ENCODE measurements at regions not wholly inside any gene's neighbourhood (a gene's known extent, or its start where the extent isn't known, plus 50 kb on each side); places are given as distances from the start of the nearest gene placed in this dataset.
"Not testable (repeated sequence)": the region's sequence is repeated elsewhere in the genome, so short reads cannot be mapped to it uniquely, and the experiment has no call there.

DNA sequence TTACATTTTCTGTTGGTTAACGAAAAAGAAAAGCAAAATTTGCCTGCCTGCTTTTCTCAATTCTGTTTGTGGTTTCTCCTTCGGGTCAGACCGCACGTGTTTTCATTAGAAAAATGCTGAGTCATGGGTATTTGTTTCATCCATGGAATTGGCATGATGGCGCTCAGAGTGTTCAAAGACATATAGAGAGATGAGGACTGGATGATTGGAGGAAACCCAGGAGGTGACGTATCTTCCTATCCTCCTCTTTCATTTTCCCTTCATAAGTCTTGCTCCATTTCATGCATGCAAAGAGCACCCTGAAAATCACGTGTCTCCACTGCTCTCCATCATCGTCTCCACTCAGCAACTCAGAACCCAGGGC lies 353.8 kb upstream of the WWC1 start:
- Histone ChIP-seq H3K9me3 (ENCODE audit: low read depth) (no peaks in the 10 kb centered on the region), H3K4me3 (no peak overlapping the region), H3K27me3 (no peaks in the 10 kb centered on the region), H3K27ac (no peak overlapping the region), H3K36me3 (replicated peaks; ENCODE audit: insufficient read depth, low read depth) (no peaks in the 10 kb centered on the region), H2AFZ (no peak overlapping the region), H3K4me2 (no peak overlapping the region), H4K20me1 (ENCODE audit: insufficient read depth, poor library complexity, severe bottlenecking) (no peaks in the 10 kb centered on the region), H3K4me1 (ENCODE audit: insufficient read depth) (no peaks in the 10 kb centered on the region), H3K79me2 (no peaks in the 10 kb centered on the region), H3K9me2 (replicated peaks; ENCODE audit: insufficient read depth) (no peaks in the 10 kb centered on the region)
- TF ChIP-seq EZH2phosphoT487 (IDR thresholded peaks at IDR 0.05; ENCODE audit: low read depth, severe bottlenecking, unreplicated experiment) (no peak), EZH2 (IDR thresholded peaks at IDR 0.05; ENCODE audit: borderline replicate concordance) (no peak)
- TF ChIP-seq, protein P1, sequence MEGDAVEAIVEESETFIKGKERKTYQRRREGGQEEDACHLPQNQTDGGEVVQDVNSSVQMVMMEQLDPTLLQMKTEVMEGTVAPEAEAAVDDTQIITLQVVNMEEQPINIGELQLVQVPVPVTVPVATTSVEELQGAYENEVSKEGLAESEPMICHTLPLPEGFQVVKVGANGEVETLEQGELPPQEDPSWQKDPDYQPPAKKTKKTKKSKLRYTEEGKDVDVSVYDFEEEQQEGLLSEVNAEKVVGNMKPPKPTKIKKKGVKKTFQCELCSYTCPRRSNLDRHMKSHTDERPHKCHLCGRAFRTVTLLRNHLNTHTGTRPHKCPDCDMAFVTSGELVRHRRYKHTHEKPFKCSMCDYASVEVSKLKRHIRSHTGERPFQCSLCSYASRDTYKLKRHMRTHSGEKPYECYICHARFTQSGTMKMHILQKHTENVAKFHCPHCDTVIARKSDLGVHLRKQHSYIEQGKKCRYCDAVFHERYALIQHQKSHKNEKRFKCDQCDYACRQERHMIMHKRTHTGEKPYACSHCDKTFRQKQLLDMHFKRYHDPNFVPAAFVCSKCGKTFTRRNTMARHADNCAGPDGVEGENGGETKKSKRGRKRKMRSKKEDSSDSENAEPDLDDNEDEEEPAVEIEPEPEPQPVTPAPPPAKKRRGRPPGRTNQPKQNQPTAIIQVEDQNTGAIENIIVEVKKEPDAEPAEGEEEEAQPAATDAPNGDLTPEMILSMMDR (IDR thresholded peaks at IDR 0.05; ENCODE audit: poor library complexity), result no peak
- WGBS (ENCODE audit: low lambda C conversion rate, missing lambda C conversion rate), result 77% methylated on average over 8 of the region's 8 CpGs
- no peak for DNase-seq (ENCODE audit: low spot score)

DNA sequence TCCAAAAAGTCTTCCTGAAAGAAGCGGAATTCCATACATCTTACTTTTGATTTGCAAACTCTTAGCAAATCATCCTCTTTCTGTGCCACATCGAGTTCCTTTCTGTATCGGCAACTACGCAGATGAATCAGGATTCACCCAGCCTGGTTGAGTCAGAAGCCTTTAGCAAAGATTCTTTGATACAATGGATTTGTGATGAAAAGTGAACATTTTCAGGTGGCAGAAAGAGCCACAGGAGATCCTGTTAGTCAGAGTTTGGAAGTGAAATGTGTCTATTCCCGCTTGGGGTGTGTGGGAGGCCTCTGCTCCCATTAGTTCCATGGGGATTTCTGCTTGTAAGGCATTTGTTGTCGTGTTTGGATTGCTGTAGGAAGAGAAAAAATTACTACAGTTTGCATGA lies 351.8 kb upstream of the WWC1 start:
- TF ChIP-seq EZH2 (IDR thresholded peaks at IDR 0.05; ENCODE audit: borderline replicate concordance) (no peak), EZH2phosphoT487 (IDR thresholded peaks at IDR 0.05; ENCODE audit: low read depth, severe bottlenecking, unreplicated experiment) (no peak)
- TF ChIP-seq, protein P1 (IDR thresholded peaks at IDR 0.05; ENCODE audit: poor library complexity), result no peak
- Histone ChIP-seq H3K9me2 (replicated peaks; ENCODE audit: insufficient read depth) (no peaks in the 10 kb centered on the region), H3K4me2 (no peak overlapping the region), H3K4me1 (ENCODE audit: insufficient read depth) (no peaks in the 10 kb centered on the region), H3K79me2 (no peaks in the 10 kb centered on the region), H3K36me3 (replicated peaks; ENCODE audit: insufficient read depth, low read depth) (no peaks in the 10 kb centered on the region), H3K9me3 (ENCODE audit: low read depth) (no peaks in the 10 kb centered on the region), H3K4me3 (no peak overlapping the region), H3K27me3 (no peaks in the 10 kb centered on the region), H2AFZ (no peak overlapping the region), H4K20me1 (ENCODE audit: insufficient read depth, poor library complexity, severe bottlenecking) (no peaks in the 10 kb centered on the region), H3K27ac (no peak overlapping the region)
- 94% methylated on average over 6 of the region's 6 CpGs for WGBS (ENCODE audit: low lambda C conversion rate, missing lambda C conversion rate)
- no peak for DNase-seq (ENCODE audit: low spot score)

DNA sequence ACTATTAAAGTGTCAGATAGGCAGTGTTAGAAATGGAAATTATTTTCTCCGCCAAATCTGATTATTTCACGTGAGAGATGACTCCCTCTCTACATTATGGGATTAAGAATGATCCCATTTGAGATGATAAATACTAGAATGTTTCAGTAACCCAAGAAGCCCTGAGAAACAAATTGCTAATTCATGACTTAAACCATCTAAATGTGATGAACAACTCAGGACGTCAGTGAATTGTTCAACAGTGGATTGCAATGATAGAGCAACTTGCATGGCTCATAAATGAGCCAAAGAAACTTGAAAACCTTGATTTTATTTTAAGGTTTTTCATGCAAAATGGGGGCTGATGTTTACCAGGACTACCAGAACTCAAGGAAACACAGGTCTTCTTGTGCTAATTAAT lies 350.5 kb upstream of the WWC1 start:
- Histone ChIP-seq H2AFZ (no peak overlapping the region), H3K27ac (no peak overlapping the region), H3K9me3 (ENCODE audit: low read depth) (no peaks in the 10 kb centered on the region), H3K9me2 (replicated peaks; ENCODE audit: insufficient read depth) (no peaks in the 10 kb centered on the region), H3K4me3 (no peak overlapping the region), H3K79me2 (no peaks in the 10 kb centered on the region), H3K4me2 (no peak overlapping the region), H3K27me3 (no peaks in the 10 kb centered on the region), H3K4me1 (ENCODE audit: insufficient read depth) (no peaks in the 10 kb centered on the region), H4K20me1 (ENCODE audit: insufficient read depth, poor library complexity, severe bottlenecking) (no peaks in the 10 kb centered on the region), H3K36me3 (replicated peaks; ENCODE audit: insufficient read depth, low read depth) (no peaks in the 10 kb centered on the region)
- DNase-seq (ENCODE audit: low spot score), result no peak
- no peak for TF ChIP-seq EZH2phosphoT487 (IDR thresholded peaks at IDR 0.05; ENCODE audit: low read depth, severe bottlenecking, unreplicated experiment)
- TF ChIP-seq, protein P1 (IDR thresholded peaks at IDR 0.05; ENCODE audit: poor library complexity), result no peak
- TF ChIP-seq EZH2 (IDR thresholded peaks at IDR 0.05; ENCODE audit: borderline replicate concordance), result no peak
- WGBS (ENCODE audit: low lambda C conversion rate, missing lambda C conversion rate), result 62% methylated on average over 3 of the region's 3 CpGs

DNA sequence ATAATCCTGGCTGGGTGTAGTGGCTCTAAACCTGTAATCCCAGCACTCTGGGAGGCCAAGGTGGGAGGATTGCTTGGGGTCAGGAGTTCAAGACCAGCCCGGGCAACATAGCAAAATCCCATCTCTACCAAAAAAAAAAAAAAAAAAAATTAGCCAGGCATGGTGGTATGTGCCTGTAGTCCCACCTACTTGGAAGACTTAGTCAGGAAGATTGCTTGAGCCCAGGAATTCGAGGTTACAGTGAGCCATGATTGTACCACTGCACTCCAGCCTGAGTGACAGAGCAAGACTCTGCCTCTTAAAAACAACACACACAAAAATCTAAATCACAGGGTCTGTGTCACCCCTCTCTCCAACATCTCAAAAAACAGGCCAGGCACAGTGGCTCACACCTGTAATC lies 349.9 kb upstream of the WWC1 start:
- not testable (repeated sequence) for H3K4me1 ChIP-seq (ENCODE audit: insufficient read depth); H2AFZ ChIP-seq; H3K4me3 ChIP-seq; H3K36me3 ChIP-seq (replicated peaks; ENCODE audit: insufficient read depth, low read depth); H4K20me1 ChIP-seq (ENCODE audit: insufficient read depth, poor library complexity, severe bottlenecking); H3K9me2 ChIP-seq (replicated peaks; ENCODE audit: insufficient read depth); H3K9me3 ChIP-seq (ENCODE audit: low read depth); H3K4me2 ChIP-seq; H3K27me3 ChIP-seq; H3K79me2 ChIP-seq; DNase-seq (ENCODE audit: low spot score); H3K27ac ChIP-seq
- 82% methylated on average over 2 of the region's 2 CpGs for WGBS (ENCODE audit: low lambda C conversion rate, missing lambda C conversion rate)

Measured in hepatocyte (in vitro differentiated cells).